ENCODE measurements at regions not wholly inside any gene's neighbourhood (a gene's known extent, or its start where the extent isn't known, plus 50 kb on each side); places are given as distances from the start of the nearest gene placed in this dataset.

GRCh38 chr9:14391620-14392019 lies 77.7 kb upstream of the NFIB start:
- DNase-seq, result no peak

GRCh38 chr9:14389657-14390056 lies 75.7 kb upstream of the NFIB start:
- no peak for DNase-seq

GRCh38 chr9:14389146-14389545 lies 75.2 kb upstream of the NFIB start:
- no peak for DNase-seq

- DNase-seq, result no peak
Measured at GRCh38 chr9:14383773-14384172, 69.8 kb upstream of the NFIB start.

GRCh38 chr9:14383294-14383693 lies 69.4 kb upstream of the NFIB start:
- no peak for DNase-seq

GRCh38 chr9:14380061-14380836 lies 66.3 kb upstream of the NFIB start:
- DNase-seq, result no peak

GRCh38 chr9:14379280-14379679 lies 65.3 kb upstream of the NFIB start:
- no peak for DNase-seq

- DNase-seq, result no peak
Measured at GRCh38 chr9:14373706-14374105, 59.8 kb upstream of the NFIB start.

GRCh38 chr9:14373336-14373666 lies 59.4 kb upstream of the NFIB start:
- no peak for DNase-seq

- DNase-seq, result no peak
Measured at GRCh38 chr9:14372437-14373335, 58.7 kb upstream of the NFIB start.

GRCh38 chr9:14369011-14369410 lies 55.1 kb upstream of the NFIB start:
- no peak for DNase-seq

- no peak for DNase-seq
Measured at GRCh38 chr9:14366076-14366475, 52.1 kb upstream of the NFIB start.

GRCh38 chr9:14365670-14366069 lies 51.7 kb upstream of the NFIB start:
- DNase-seq, result no peak

Data from activated CD4-positive, alpha-beta T cell treated with anti-CD3 and anti-CD28 coated beads, Interleukin-2, amount 50 U/mL, for 1 hour (primary cell).